Endothelial cell of umbilical vein (primary cell): ENCODE measurements at regions not wholly inside any gene's neighbourhood (a gene's known extent, or its start where the extent isn't known, plus 50 kb on each side); places are given as distances from the start of the nearest gene placed in this dataset.

ENCODE experiments used
- BruUV-seq: library from RNA; stranded (reverse); fragments of 400-500 nt; replicated peaks from 2 replicates; lab custom pipeline; 2021; lab: Mats Ljungman, UMichigan
- CTCF ChIA-PET: fragments of 300-600, 350-600 bp; sonication (Branson Sonifier 250); formaldehyde crosslinking; loops from one replicate; lab custom pipeline; 2021; ENCODE audit warnings: antibody characterized with exemption, inconsistent platforms; lab: Charles Lee
- POLR2A ChIA-PET: fragments of 300-600, 350-600 bp; sonication (Branson Sonifier 250); formaldehyde crosslinking; loops from one replicate; lab custom pipeline; 2021; ENCODE audit warnings: antibody characterized with exemption, inconsistent platforms; lab: Charles Lee
- DNase-seq: peaks from one replicate; pipeline ENCODE4 v3.0.0-alpha.2; 2011; ENCODE audit warnings: low read depth, low spot score
- FAIRE-seq: peaks from 2 replicates; lab custom pipeline; 2011; peaks lifted over from hg19 to GRCh38; lab: Jason Lieb, UNC
- H2AFZ ChIP-seq: 2 replicates; pipeline ENCODE4 v1.6.0; 2012; ENCODE audit warnings: low read depth, low read length, control low read depth, inconsistent platforms
- H3K27ac ChIP-seq: 2 replicates; pipeline ENCODE4 v1.5.1; 2011; ENCODE audit warnings: low read depth, mild to moderate bottlenecking, control low read depth, low read length, moderate library complexity; ENCODE audit not compliant: insufficient read depth
- H3K27me3 ChIP-seq, 2 experiments: 2 replicates each; pipeline versions ENCODE4 v1.6.0 to v1.6.1; 2011; ENCODE audit warnings: low read length in 2 of 2, mixed read lengths in 1 of 2; ENCODE audit not compliant: control insufficient read depth in 2 of 2, insufficient read depth in 2 of 2
- H3K36me3 ChIP-seq, 2 experiments: 2 replicates in 1 of 2; 3 replicates in 1 of 2; pipeline ENCODE4 v1.5.1; 2011; ENCODE audit warnings: low read length in 2 of 2, mild to moderate bottlenecking in 1 of 2, moderate library complexity in 1 of 2; ENCODE audit not compliant: control insufficient read depth in 2 of 2, insufficient read depth in 2 of 2; ENCODE audit errors: extremely low read depth in 1 of 2
- H3K4me1 ChIP-seq: 3 replicates; pipeline ENCODE4 v1.5.1; 2011; ENCODE audit warnings: mild to moderate bottlenecking, low read length; ENCODE audit not compliant: control insufficient read depth, insufficient read depth; ENCODE audit errors: extremely low read depth
- H3K4me2 ChIP-seq: 2 replicates; pipeline ENCODE4 v1.6.1; 2011; ENCODE audit warnings: low read length, control low read depth, mixed read lengths; ENCODE audit not compliant: insufficient read depth
- H3K4me3 ChIP-seq, 3 experiments: fragments of 200-600 bp in 1 of 3; sonication (generic), shearing (Covaris generic) in 1 of 3; replicated peaks in 1 of 3; 2 replicates each; pipeline ENCODE4 v1.5.1; 2011 to 2016; ENCODE audit warnings: control low read depth in 3 of 3, low read length in 3 of 3, mild to moderate bottlenecking in 2 of 3, inconsistent platforms in 1 of 3, low read depth in 1 of 3, moderate library complexity in 1 of 3; ENCODE audit not compliant: insufficient read depth in 1 of 3
- H3K79me2 ChIP-seq: 2 replicates; pipeline ENCODE4 v1.6.0; 2012; ENCODE audit warnings: low read length, inconsistent platforms; ENCODE audit not compliant: control insufficient read depth, insufficient read depth
- H3K9ac ChIP-seq: replicated peaks from 2 replicates; pipeline ENCODE3; 2011; ENCODE audit warnings: low read length, control low read depth; ENCODE audit not compliant: insufficient read depth; ENCODE audit errors: extremely low read depth
- H3K9me1 ChIP-seq: replicated peaks from 3 replicates; pipeline ENCODE4 v1.6.0; 2011; ENCODE audit warnings: mild to moderate bottlenecking, low read length; ENCODE audit not compliant: control insufficient read depth, insufficient read depth; ENCODE audit errors: extremely low read depth
- H3K9me3 ChIP-seq: replicated peaks from 2 replicates; pipeline ENCODE4 v1.5.1; 2012; ENCODE audit warnings: low read length, inconsistent platforms; ENCODE audit not compliant: control insufficient read depth, insufficient read depth
- H4K20me1 ChIP-seq: replicated peaks from 2 replicates; pipeline ENCODE3; 2011; ENCODE audit warnings: mild to moderate bottlenecking, low read length; ENCODE audit not compliant: control insufficient read depth, insufficient read depth; ENCODE audit errors: extremely low read depth
- EZH2 ChIP-seq: IDR thresholded peaks from 2 replicates; pipeline ENCODE4 v1.6.1; 2012; ENCODE audit warnings: borderline replicate concordance, low read depth, mild to moderate bottlenecking, moderate library complexity, low read length, inconsistent platforms; ENCODE audit not compliant: severe bottlenecking
- GATA2 ChIP-seq: IDR thresholded peaks from 2 replicates; pipeline ENCODE4 v1.7.0; 2011; ENCODE audit warnings: low read depth, mild to moderate bottlenecking, moderate library complexity, mixed read lengths, low read length; ENCODE audit not compliant: insufficient read length, insufficient read depth
- dilution Hi-C: fragments of 300-500 bp; cut with MboI; formaldehyde crosslinking; loops from one replicate; pipeline ENCODE4 v1.15.0; 2019; ENCODE audit warnings: low sequenced_read_pairs; ENCODE audit not compliant: extremely low pct_ligation_motif_present
- intact Hi-C: fragments of 100-400 bp; cut with micrococcal nuclease; formaldehyde crosslinking; loops from one replicate; pipeline ENCODE4 v1.10.0; 2022

GRCh38 chr2:190129421-190130199, 67.1 kb upstream of the MSTN start:
- CTCF ChIA-PET, result interaction anchor here (1.2 kb wide), 1 partner anchor 10 kb away, joined by 3 read pairs; no protein-coding TSS in a partner anchor
- no TSS peak for BruUV-seq
- intact Hi-C loops, result no loop called here

DNA sequence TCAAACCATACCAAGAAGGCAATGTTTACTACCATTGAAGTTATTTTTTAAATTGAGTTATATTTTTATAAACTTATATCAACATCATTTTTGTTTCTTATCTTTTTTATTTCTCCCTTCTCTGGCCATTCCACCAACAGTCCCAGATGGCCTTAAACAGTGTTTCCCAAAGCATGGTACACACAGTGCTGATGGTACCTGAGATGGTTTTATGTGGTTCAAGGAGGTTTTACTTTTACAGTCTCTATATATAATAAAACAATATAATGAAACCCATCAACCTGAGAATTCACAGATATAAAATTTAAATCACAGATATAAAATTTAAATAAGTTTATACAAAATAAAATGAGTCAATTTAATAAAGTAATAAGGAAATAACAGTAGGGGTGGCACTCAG, 65.1 kb upstream of the MSTN start:
- Histone ChIP-seq H3K79me2 (no peaks in the 10 kb centered on the region), H3K9ac (no peak overlapping the region), H3K4me1 (no peaks in the 10 kb centered on the region), H3K9me1 (no peaks in the 10 kb centered on the region), H3K36me3 (no peaks in the 10 kb centered on the region), H3K4me2 (no peak overlapping the region), H4K20me1 (no peaks in the 10 kb centered on the region), H3K4me3 (no peak overlapping the region), H3K27ac (no peak overlapping the region), H3K9me3 (no peaks in the 10 kb centered on the region), H3K27me3 (no peaks in the 10 kb centered on the region), H2AFZ (no peak overlapping the region)
- FAIRE-seq, result no peak
- intact Hi-C loops (no loop called here), dilution Hi-C loops (no loop called here)
- no peak for DNase-seq
- BruUV-seq, result no TSS peak
- ChIA-PET CTCF (interaction anchor here (1.1 to 1.9 kb wide), 6 partner anchors 9 to 212 kb away, joined by 3 to 6 read pairs (median 3); a partner anchor contains a TSS), POLR2A (no interaction called here)
- no peak for TF ChIP-seq GATA2

More at GRCh38 chr2:190129421-190130199, 67.1 kb upstream of the MSTN start:
- H3K9ac ChIP-seq, result no peak overlapping the region
- no peak overlapping the region for H3K4me3 ChIP-seq
- no peak for TF ChIP-seq EZH2
- TF ChIP-seq GATA2, result no peak
- dilution Hi-C loops, result no loop called here
- no peak overlapping the region for H3K27ac ChIP-seq
- no peak overlapping the region for H2AFZ ChIP-seq
- H3K36me3 ChIP-seq, result no peaks in the 10 kb centered on the region
- H3K79me2 ChIP-seq, result no peaks in the 10 kb centered on the region
- H3K9me3 ChIP-seq, result no peaks in the 10 kb centered on the region
- H4K20me1 ChIP-seq, result no peaks in the 10 kb centered on the region
- H3K4me2 ChIP-seq, result no peak overlapping the region
- FAIRE-seq (no peak), DNase-seq (no peak)
- no peaks in the 10 kb centered on the region for H3K4me1 ChIP-seq
- no peaks in the 10 kb centered on the region for H3K27me3 ChIP-seq
- POLR2A ChIA-PET, result no interaction called here
- H3K9me1 ChIP-seq, result no peaks in the 10 kb centered on the region
